GM18519 (cell line): ENCODE measurements at regions not wholly inside any gene's neighbourhood (a gene's known extent, or its start where the extent isn't known, plus 50 kb on each side); places are given as distances from the start of the nearest gene placed in this dataset.
A peak's percentile ranks its signal among the peaks of the same experiment; 100 is the strongest.
"Not testable (repeated sequence)": the region's sequence is repeated elsewhere in the genome, so short reads cannot be mapped to it uniquely, and the experiment has no call there.

Experiments
- ATAC-seq: cut with Tn5 transposase; IDR thresholded peaks from one replicate; pipeline ENCODE4 v1.9.1; 2021; ENCODE audit warnings: mild to moderate bottlenecking, moderate library complexity; ENCODE audit not compliant: unreplicated experiment, low FRiP score

- ATAC-seq = peak; percentile 82
Measured at GRCh38 chr7:137120690-137121089, 222.8 kb downstream of the PTN start.

- no peak for ATAC-seq
Measured at GRCh38 chr7:137110535-137110934, 233.0 kb downstream of the PTN start.

GRCh38 chr7:137110091-137110509 is 233.4 kb downstream of the PTN start:
- ATAC-seq = no peak

GRCh38 chr7:137107802-137108201 is 235.7 kb downstream of the PTN start:
- not testable (repeated sequence) for ATAC-seq

GRCh38 chr7:137103526-137103925 is 235.1 kb downstream of the CHRM2 start:
- not testable (repeated sequence) for ATAC-seq

GRCh38 chr7:137097111-137097510 is 228.7 kb downstream of the CHRM2 start:
- ATAC-seq = no peak

- ATAC-seq = no peak
Measured at GRCh38 chr7:137096607-137097006, 228.2 kb downstream of the CHRM2 start.

- no peak for ATAC-seq
Measured at GRCh38 chr7:137093198-137093597, 224.7 kb downstream of the CHRM2 start.

GRCh38 chr7:137091396-137091795 is 222.9 kb downstream of the CHRM2 start:
- ATAC-seq = no peak

- no peak for ATAC-seq
Measured at GRCh38 chr7:137086896-137087295, 218.4 kb downstream of the CHRM2 start.

- no peak for ATAC-seq
Measured at GRCh38 chr7:137084607-137085380, 216.3 kb downstream of the CHRM2 start.

- no peak for ATAC-seq
Measured at GRCh38 chr7:137082391-137082790, 213.9 kb downstream of the CHRM2 start.

GRCh38 chr7:137081321-137082093 is 213.1 kb downstream of the CHRM2 start:
- no peak for ATAC-seq

GRCh38 chr7:137080516-137081203 is 212.2 kb downstream of the CHRM2 start:
- ATAC-seq = no peak

GRCh38 chr7:137078781-137079180 is 210.3 kb downstream of the CHRM2 start:
- no peak for ATAC-seq

GRCh38 chr7:137074391-137075030 is 206.1 kb downstream of the CHRM2 start:
- ATAC-seq = no peak

GRCh38 chr7:137073571-137074325 is 205.3 kb downstream of the CHRM2 start:
- no peak for ATAC-seq
